ENCODE measurements at regions not wholly inside any gene's neighbourhood (a gene's known extent, or its start where the extent isn't known, plus 50 kb on each side); places are given as distances from the start of the nearest gene placed in this dataset.

DNA sequence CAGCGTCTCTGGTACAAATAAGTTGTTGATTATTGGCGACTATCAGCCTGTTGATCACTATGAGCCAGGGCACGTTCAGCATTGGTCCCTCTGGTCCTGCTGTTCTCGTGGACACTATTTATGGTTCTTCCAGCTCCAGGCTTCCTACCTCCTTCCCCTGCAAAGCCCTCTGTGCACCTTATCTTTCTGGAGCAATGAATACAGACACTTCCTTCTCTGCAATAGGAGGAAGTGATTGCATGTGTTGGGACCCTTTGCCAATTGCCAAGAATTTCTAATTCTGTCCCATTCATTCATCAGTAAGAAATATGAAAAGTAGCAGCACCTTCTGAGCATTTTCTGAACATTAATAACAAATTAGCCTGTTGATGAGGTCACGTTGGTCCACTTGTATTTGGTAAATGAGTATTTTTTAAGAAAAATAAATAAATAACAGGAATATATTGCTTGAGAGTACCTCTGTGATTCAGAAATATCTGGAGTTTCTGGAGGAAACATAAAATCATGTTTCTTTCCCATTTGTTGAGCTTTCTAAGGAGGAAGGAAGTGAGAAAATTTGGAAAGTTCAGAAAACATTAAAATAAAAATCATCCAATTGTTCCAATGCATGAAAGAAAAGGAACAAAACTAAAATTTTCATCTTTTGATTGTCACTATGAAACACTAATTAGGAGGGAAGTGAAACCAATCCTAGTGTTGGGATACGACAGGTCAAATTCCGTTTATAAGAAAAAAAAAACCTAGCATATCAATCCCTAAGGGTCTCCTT lies 259.1 kb upstream of the KLF6 start:
- Histone ChIP-seq H3K27ac (replicated peaks) (no peak overlapping the region), H3K4me3 (replicated peaks; ENCODE audit: insufficient read depth, low read length) (no peak overlapping the region), H3K27me3 (ENCODE audit: insufficient read depth, poor library complexity, severe bottlenecking) (no peaks in the 10 kb centered on the region)
- TF ChIP-seq POLR2AphosphoS5 (IDR thresholded peaks at IDR 0.05; ENCODE audit: low read depth) (no peak), GABPA (IDR thresholded peaks at IDR 0.05; ENCODE audit: low read depth) (no peak), SPI1 (IDR thresholded peaks at IDR 0.05; ENCODE audit: borderline replicate concordance, low read depth) (no peak; the same call in 1 of the 2 replicates)
- TF ChIP-seq, protein P1, sequence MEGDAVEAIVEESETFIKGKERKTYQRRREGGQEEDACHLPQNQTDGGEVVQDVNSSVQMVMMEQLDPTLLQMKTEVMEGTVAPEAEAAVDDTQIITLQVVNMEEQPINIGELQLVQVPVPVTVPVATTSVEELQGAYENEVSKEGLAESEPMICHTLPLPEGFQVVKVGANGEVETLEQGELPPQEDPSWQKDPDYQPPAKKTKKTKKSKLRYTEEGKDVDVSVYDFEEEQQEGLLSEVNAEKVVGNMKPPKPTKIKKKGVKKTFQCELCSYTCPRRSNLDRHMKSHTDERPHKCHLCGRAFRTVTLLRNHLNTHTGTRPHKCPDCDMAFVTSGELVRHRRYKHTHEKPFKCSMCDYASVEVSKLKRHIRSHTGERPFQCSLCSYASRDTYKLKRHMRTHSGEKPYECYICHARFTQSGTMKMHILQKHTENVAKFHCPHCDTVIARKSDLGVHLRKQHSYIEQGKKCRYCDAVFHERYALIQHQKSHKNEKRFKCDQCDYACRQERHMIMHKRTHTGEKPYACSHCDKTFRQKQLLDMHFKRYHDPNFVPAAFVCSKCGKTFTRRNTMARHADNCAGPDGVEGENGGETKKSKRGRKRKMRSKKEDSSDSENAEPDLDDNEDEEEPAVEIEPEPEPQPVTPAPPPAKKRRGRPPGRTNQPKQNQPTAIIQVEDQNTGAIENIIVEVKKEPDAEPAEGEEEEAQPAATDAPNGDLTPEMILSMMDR (IDR thresholded peaks at IDR 0.05; ENCODE audit: insufficient read depth, low read length): no peak
- TF ChIP-seq, protein P2, sequence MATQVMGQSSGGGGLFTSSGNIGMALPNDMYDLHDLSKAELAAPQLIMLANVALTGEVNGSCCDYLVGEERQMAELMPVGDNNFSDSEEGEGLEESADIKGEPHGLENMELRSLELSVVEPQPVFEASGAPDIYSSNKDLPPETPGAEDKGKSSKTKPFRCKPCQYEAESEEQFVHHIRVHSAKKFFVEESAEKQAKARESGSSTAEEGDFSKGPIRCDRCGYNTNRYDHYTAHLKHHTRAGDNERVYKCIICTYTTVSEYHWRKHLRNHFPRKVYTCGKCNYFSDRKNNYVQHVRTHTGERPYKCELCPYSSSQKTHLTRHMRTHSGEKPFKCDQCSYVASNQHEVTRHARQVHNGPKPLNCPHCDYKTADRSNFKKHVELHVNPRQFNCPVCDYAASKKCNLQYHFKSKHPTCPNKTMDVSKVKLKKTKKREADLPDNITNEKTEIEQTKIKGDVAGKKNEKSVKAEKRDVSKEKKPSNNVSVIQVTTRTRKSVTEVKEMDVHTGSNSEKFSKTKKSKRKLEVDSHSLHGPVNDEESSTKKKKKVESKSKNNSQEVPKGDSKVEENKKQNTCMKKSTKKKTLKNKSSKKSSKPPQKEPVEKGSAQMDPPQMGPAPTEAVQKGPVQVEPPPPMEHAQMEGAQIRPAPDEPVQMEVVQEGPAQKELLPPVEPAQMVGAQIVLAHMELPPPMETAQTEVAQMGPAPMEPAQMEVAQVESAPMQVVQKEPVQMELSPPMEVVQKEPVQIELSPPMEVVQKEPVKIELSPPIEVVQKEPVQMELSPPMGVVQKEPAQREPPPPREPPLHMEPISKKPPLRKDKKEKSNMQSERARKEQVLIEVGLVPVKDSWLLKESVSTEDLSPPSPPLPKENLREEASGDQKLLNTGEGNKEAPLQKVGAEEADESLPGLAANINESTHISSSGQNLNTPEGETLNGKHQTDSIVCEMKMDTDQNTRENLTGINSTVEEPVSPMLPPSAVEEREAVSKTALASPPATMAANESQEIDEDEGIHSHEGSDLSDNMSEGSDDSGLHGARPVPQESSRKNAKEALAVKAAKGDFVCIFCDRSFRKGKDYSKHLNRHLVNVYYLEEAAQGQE (IDR thresholded peaks at IDR 0.05; ENCODE audit: insufficient replicate concordance, low read depth): no peak
- DNase-seq (ENCODE audit: low read depth in 1 of 2, low spot score in 1 of 2): no peak

DNA sequence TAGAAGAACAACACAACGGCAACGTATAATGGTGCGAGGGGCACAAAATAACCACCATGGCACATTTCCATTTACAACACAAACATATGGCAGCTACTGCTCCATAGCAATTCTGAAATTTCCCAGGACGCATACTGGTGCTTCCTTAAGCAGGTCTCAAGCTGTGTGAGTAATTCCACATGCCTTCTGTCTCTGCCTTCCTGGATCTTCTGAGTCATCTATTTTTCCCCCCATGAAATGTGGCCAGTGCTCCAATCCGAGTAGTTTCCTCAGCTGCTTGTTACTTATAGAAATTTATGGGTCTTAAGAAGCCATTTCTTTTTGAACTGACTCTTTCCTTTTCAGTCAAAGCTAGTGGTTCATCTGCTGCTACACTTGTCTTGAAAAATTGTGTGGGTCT lies 256.6 kb upstream of the KLF6 start:
- H3K27ac ChIP-seq (replicated peaks): no peak overlapping the region
- no peaks in the 10 kb centered on the region for H3K27me3 ChIP-seq (ENCODE audit: insufficient read depth, poor library complexity, severe bottlenecking)
- no peak for DNase-seq (ENCODE audit: low read depth in 1 of 2, low spot score in 1 of 2)
- TF ChIP-seq GABPA (IDR thresholded peaks at IDR 0.05; ENCODE audit: low read depth) (no peak), SPI1 (IDR thresholded peaks at IDR 0.05; ENCODE audit: borderline replicate concordance, low read depth) (no peak)
- H3K4me3 ChIP-seq (replicated peaks; ENCODE audit: insufficient read depth, low read length): no peak overlapping the region

DNA sequence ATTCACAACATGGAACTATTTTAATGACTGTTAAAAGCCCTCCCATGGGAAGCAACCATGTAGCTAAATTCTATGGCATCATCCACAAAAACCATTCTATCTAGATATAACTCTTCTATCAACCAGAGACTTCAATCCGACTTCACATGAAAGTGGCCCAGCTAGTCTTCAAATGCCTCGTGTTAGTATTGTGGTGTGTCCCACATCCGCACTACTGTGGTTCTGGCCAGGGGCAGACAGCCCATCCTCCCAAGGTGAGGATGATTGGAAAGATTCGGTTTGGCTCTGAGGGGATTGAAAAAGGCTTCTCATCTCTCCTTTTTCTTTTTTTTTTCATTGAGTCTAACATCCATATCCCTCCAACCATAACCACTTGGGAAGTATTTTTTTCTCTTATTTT lies 253.0 kb upstream of the KLF6 start:
- DNase-seq (ENCODE audit: low read depth in 1 of 2, low spot score in 1 of 2): no peak
- H3K4me3 ChIP-seq (replicated peaks; ENCODE audit: insufficient read depth, low read length): no peak overlapping the region
- H3K27ac ChIP-seq (replicated peaks): no peak overlapping the region
- H3K27me3 ChIP-seq (ENCODE audit: insufficient read depth, poor library complexity, severe bottlenecking): no peaks in the 10 kb centered on the region
- TF ChIP-seq POLR2AphosphoS5 (IDR thresholded peaks at IDR 0.05; ENCODE audit: low read depth) (no peak), GABPA (IDR thresholded peaks at IDR 0.05; ENCODE audit: low read depth) (no peak), SPI1 (IDR thresholded peaks at IDR 0.05; ENCODE audit: borderline replicate concordance, low read depth) (no peak)
- TF ChIP-seq, protein P2 (IDR thresholded peaks at IDR 0.05; ENCODE audit: insufficient replicate concordance, low read depth): no peak
- TF ChIP-seq, protein P1 (IDR thresholded peaks at IDR 0.05; ENCODE audit: insufficient read depth, low read length): no peak

DNA sequence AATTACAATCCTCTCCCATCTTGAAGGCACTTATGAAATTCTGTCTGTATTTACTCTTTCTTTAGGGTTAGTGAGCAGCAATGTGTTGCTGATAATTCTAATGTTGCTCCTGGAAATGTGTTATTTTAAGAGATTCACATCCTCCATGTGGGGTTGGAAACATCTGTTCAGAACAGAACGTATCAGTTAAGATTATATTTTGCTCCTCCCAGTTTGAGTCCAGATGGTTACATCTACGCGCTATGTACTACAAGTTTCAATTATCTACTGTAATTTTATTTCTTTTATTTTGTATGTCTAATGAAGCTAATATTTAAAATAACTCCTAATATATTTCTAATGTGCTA lies 250.6 kb upstream of the KLF6 start:
- DNase-seq (ENCODE audit: low read depth in 1 of 2, low spot score in 1 of 2): no peak
- TF ChIP-seq POLR2AphosphoS5 (IDR thresholded peaks at IDR 0.05; ENCODE audit: low read depth) (no peak), GABPA (IDR thresholded peaks at IDR 0.05; ENCODE audit: low read depth) (no peak), SPI1 (IDR thresholded peaks at IDR 0.05; ENCODE audit: borderline replicate concordance, low read depth) (no peak)
- TF ChIP-seq, protein P2 (IDR thresholded peaks at IDR 0.05; ENCODE audit: insufficient replicate concordance, low read depth): no peak
- TF ChIP-seq, protein P1 (IDR thresholded peaks at IDR 0.05; ENCODE audit: insufficient read depth, low read length): no peak
- H3K27ac ChIP-seq (replicated peaks): no peak overlapping the region
- H3K4me3 ChIP-seq (replicated peaks; ENCODE audit: insufficient read depth, low read length): no peak overlapping the region
- H3K27me3 ChIP-seq (ENCODE audit: insufficient read depth, poor library complexity, severe bottlenecking): no peaks in the 10 kb centered on the region
